ENCODE measurements at regions not wholly inside any gene's neighbourhood (a gene's known extent, or its start where the extent isn't known, plus 50 kb on each side); places are given as distances from the start of the nearest gene placed in this dataset.

- TF ChIP-seq CTCF (IDR thresholded peaks at IDR 0.05) (no peak), ZFX (IDR thresholded peaks at IDR 0.05; ENCODE audit: borderline replicate concordance) (no peak)
Measured at GRCh38 chr16:35377142-35377541, 1917.7 kb downstream of the TP53TG3F start.
